Common myeloid progenitor, CD34-positive (primary cell): ENCODE measurements at regions not wholly inside any gene's neighbourhood (a gene's known extent, or its start where the extent isn't known, plus 50 kb on each side); places are given as distances from the start of the nearest gene placed in this dataset.

Experiments
- CTCF ChIA-PET: fragments of 350-600 bp; sonication (Branson Sonifier 250); formaldehyde crosslinking; loops from one replicate; lab custom pipeline; 2021; ENCODE audit warnings: antibody characterized with exemption; lab: Charles Lee
- POLR2A ChIA-PET: fragments of 350-600 bp; sonication (Branson Sonifier 250); formaldehyde crosslinking; loops from one replicate; lab custom pipeline; 2021; ENCODE audit warnings: antibody characterized with exemption; lab: Charles Lee
- DNase-seq, 3 donors: peaks; one replicate each; pipeline versions ENCODE4 v3.0.0 to v3.0.0-alpha.2; 2013
- H3K27ac ChIP-seq, 2 experiments: 1 replicate in 1 of 2; 2 replicates in 1 of 2; pipeline ENCODE4 v1.7.0; 2013; ENCODE audit warnings: inconsistent platforms in 2 of 2, low read length in 2 of 2, mild to moderate bottlenecking in 2 of 2, low read depth in 1 of 2, moderate library complexity in 1 of 2; ENCODE audit not compliant: severe bottlenecking in 2 of 2, insufficient read depth in 1 of 2, poor library complexity in 1 of 2
- H3K27me3 ChIP-seq, 5 experiments: replicated peaks in 2 of 5; 1 replicate in 3 of 5; 2 replicates in 2 of 5; pipeline versions ENCODE4 v1.6.1 to v1.7.0; 2013; ENCODE audit warnings: low read length in 4 of 5, mild to moderate bottlenecking in 2 of 5, moderate library complexity in 2 of 5, inconsistent platforms in 1 of 5; ENCODE audit not compliant: insufficient read depth in 5 of 5, control insufficient read depth in 4 of 5
- H3K36me3 ChIP-seq, 4 experiments: 1 replicate in 2 of 4; 2 replicates in 2 of 4; pipeline versions ENCODE4 v1.6.1 to v1.7.0; 2013; ENCODE audit warnings: low read length in 3 of 4, control low read depth in 1 of 4, mild to moderate bottlenecking in 1 of 4; ENCODE audit not compliant: control insufficient read depth in 4 of 4, insufficient read depth in 4 of 4
- H3K4me1 ChIP-seq, 4 experiments: 1 replicate in 3 of 4; 2 replicates in 1 of 4; pipeline versions ENCODE4 v1.6.1 to v1.7.1; 2013; ENCODE audit warnings: low read length in 3 of 4, mild to moderate bottlenecking in 3 of 4, control low read depth in 1 of 4, inconsistent platforms in 1 of 4, moderate library complexity in 1 of 4; ENCODE audit not compliant: control insufficient read depth in 4 of 4, insufficient read depth in 4 of 4; ENCODE audit errors: control extremely low read depth in 1 of 4
- H3K4me3 ChIP-seq, 7 experiments: 1 replicate in 4 of 7; 2 replicates in 3 of 7; pipeline versions ENCODE4 v1.5.1 to v1.7.0; 2013; ENCODE audit warnings: mild to moderate bottlenecking in 7 of 7, low read length in 6 of 7, moderate library complexity in 6 of 7, inconsistent platforms in 2 of 7, low read depth in 2 of 7, control low read depth in 1 of 7; ENCODE audit not compliant: insufficient read depth in 4 of 7, control insufficient read depth in 1 of 7; ENCODE audit errors: extremely low read depth in 1 of 7
- H3K9me3 ChIP-seq, 5 experiments: 1 replicate in 4 of 5; 2 replicates in 1 of 5; pipeline versions ENCODE4 v1.6.1 to v1.7.1; 2013; ENCODE audit warnings: low read length in 4 of 5, mild to moderate bottlenecking in 2 of 5, inconsistent platforms in 1 of 5, low read depth in 1 of 5, moderate library complexity in 1 of 5; ENCODE audit not compliant: control insufficient read depth in 4 of 5, insufficient read depth in 2 of 5; ENCODE audit errors: control extremely low read depth in 1 of 5
- WGBS: methylation state at CpG from one replicate; pipeline ENCODE4 v1.1.5; 2013; ENCODE audit not compliant: insufficient coverage; 5-methylcytosine and 5-hydroxymethylcytosine counted together

GRCh38 chr12:67884596-67884995, 104.7 kb upstream of the IFNG-AS1 start:
- POLR2A ChIA-PET: no interaction called here
- CTCF ChIA-PET: no interaction called here
- no CpG with 5 or more reads among the region's 2 CpGs for WGBS

DNA sequence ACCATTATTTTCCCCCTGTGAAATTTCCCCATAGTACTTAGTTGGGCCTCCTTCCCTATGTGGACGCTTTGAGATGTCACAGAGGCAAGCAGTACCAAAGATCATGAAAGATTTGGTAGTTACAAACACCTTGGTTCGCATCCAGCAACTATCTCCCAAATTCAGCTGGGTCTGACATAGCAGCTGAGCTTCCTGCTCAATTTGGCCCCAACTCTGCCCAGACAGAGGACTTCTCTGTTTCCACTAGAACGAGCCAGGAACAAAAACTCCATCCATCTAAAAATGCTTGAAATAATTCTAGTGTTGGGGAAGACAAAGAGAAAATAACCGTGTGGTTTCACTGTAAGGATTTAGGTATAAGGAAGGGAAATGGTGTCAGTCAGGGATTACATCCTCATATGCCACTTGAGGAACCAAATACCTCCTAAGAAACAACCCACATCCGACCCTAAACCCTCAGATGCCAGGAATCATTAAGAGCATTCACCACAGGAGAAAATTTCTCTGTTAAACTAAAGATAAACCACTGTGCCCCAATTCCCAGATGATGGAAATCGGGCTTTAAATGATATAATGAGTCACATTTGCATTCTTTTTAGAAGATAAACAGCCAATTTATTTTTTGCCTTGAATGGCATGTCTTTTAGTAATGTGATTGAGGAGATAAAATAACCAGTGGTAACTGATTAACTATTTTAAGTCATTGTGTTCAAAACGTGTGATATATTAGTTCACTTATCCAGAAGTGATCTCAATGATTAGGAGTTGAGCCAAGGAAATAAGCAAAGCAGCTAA, 103.7 kb upstream of the IFNG-AS1 start:
- H3K9me3 ChIP-seq: no peaks in the 10 kb centered on the region
- no peak overlapping the region for H3K27ac ChIP-seq
- POLR2A ChIA-PET: no interaction called here
- H3K36me3 ChIP-seq: no peaks in the 10 kb centered on the region
- H3K27me3 ChIP-seq: peaks cover 0 to 14% (median 5%) of the 10 kb centered on the region in 5 experiments
- no peak for DNase-seq
- CTCF ChIA-PET: no interaction called here
- 83% methylated on average over 3 of the region's 7 CpGs for WGBS
- no peak overlapping the region for H3K4me3 ChIP-seq
- no peaks in the 10 kb centered on the region for H3K4me1 ChIP-seq

More at GRCh38 chr12:67884596-67884995, 104.7 kb upstream of the IFNG-AS1 start:
- Histone ChIP-seq H3K27ac (no peak overlapping the region), H3K36me3 (no peaks in the 10 kb centered on the region), H3K27me3 (peaks cover 0 to 16% (median 5%) of the 10 kb centered on the region in 5 experiments), H3K4me3 (no peak overlapping the region), H3K9me3 (no peaks in the 10 kb centered on the region), H3K4me1 (no peaks in the 10 kb centered on the region)
- no peak for DNase-seq

GRCh38 chr12:67887065-67887464, 102.2 kb upstream of the IFNG-AS1 start:
- H3K27ac ChIP-seq: no peak overlapping the region
- DNase-seq: no peak
- H3K27me3 ChIP-seq: peaks cover 0 to 17% (median 7%) of the 10 kb centered on the region in 5 experiments
- no peaks in the 10 kb centered on the region for H3K9me3 ChIP-seq
- no peaks in the 10 kb centered on the region for H3K36me3 ChIP-seq
- H3K4me3 ChIP-seq: no peak overlapping the region
- H3K4me1 ChIP-seq: peaks cover 0 to 11% (median 0%) of the 10 kb centered on the region in 4 experiments
- ChIA-PET POLR2A (no interaction called here), CTCF (no interaction called here)

DNA sequence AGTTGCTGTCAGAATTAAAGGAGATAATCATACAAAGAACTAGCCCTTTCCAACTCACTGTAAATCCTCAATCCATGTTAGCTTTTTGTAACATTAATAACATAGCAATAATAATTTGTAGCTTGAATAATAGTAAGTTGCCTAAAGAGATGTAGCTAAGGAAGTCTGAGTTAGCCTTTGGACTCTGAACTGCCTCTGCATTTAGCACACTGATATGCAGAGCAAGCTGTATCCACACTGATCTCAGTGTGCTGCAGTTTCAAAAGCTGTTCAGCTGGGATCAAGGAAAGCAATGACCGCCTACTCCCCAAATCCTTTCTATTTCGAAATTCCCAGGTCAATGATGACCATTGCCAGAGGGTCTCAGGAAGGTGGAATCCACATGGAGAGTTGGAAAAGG, 99.3 kb upstream of the IFNG-AS1 start:
- ChIA-PET POLR2A (no interaction called here), CTCF (interaction anchor here (0.7 kb wide), 1 partner anchor 267 kb away, joined by 3 read pairs; no protein-coding TSS in a partner anchor)
- DNase-seq: no peak
- no peaks in the 10 kb centered on the region for H3K36me3 ChIP-seq
- 100% methylated on average over 1 of the region's 2 CpGs for WGBS
- H3K27ac ChIP-seq: no peak overlapping the region
- peaks cover 0 to 11% (median 9%) of the 10 kb centered on the region in 5 experiments for H3K27me3 ChIP-seq
- peaks cover 0 to 14% (median 0%) of the 10 kb centered on the region in 4 experiments for H3K4me1 ChIP-seq
- H3K4me3 ChIP-seq: no peak overlapping the region
- H3K9me3 ChIP-seq: no peaks in the 10 kb centered on the region

GRCh38 chr12:67890726-67891258, 98.5 kb upstream of the IFNG-AS1 start:
- DNase-seq: no peak
- Histone ChIP-seq H3K27ac (no peak overlapping the region), H3K4me3 (no peak overlapping the region), H3K27me3 (peaks cover 0 to 9% (median 7%) of the 10 kb centered on the region in 5 experiments), H3K36me3 (no peaks in the 10 kb centered on the region), H3K4me1 (peaks cover 0 to 14% (median 0%) of the 10 kb centered on the region in 4 experiments), H3K9me3 (no peaks in the 10 kb centered on the region)
- POLR2A ChIA-PET: no interaction called here
- CTCF ChIA-PET: no interaction called here
- WGBS: 68% methylated on average over 3 of the region's 4 CpGs

DNA sequence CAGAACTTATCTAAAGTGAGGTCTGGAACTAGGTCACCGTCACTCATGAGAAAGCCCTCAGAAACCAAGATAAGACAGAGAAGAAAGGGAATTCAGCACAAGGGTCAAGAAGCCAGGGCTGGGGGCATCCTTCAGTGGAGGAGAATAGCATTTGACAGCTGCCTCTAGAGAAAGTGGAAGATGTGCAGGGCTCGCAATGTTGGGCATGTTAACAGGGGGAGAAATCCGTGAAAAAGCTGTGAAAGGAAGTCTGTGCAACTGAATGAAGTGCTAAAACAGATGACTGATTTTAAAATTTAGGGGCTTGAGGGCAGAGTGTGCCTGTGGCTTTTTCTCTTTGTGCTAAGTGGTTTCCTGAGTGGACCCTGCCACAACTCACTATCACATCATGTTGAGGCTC, 97.7 kb upstream of the IFNG-AS1 start:
- no peak overlapping the region for H3K27ac ChIP-seq
- ChIA-PET POLR2A (no interaction called here), CTCF (no interaction called here)
- H3K4me1 ChIP-seq: peaks cover 0 to 14% (median 0%) of the 10 kb centered on the region in 4 experiments
- peaks cover 0 to 8% (median 6%) of the 10 kb centered on the region in 5 experiments for H3K27me3 ChIP-seq
- H3K4me3 ChIP-seq: no peak overlapping the region
- H3K9me3 ChIP-seq: no peaks in the 10 kb centered on the region
- no peaks in the 10 kb centered on the region for H3K36me3 ChIP-seq
- no peak for DNase-seq
- WGBS: 32% methylated on average over 3 of the region's 3 CpGs
